ENCODE measurements at regions not wholly inside any gene's neighbourhood (a gene's known extent, or its start where the extent isn't known, plus 50 kb on each side); places are given as distances from the start of the nearest gene placed in this dataset.

DNA sequence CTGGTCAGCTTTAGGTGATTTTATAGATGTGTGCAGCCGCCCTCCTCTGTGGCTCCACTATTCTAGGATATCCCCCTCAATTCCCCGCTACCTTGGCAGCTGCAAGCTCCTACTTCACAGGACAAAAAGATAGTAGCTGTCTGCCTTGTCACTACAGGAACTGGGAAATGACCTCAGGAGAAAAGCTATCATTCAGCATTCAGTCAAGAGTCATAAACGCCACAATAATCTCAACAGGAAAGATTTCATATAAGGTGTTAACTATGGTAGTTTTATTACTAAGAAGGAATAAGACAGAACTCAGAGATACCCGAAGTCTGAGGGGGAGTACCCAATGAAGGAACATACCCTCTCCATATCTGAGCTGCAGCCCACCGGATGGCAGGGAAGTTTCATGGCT lies 63.9 kb downstream of the CRPPA start:
- no peak overlapping the region for H3K27ac ChIP-seq (ENCODE audit: insufficient read depth, low read length, poor library complexity, severe bottlenecking)
- H3K36me3 ChIP-seq (ENCODE audit: control insufficient read depth, insufficient read depth, low read length) = no peaks in the 10 kb centered on the region
- no peaks in the 10 kb centered on the region for H3K36me3 Mint-ChIP-seq
- no peak overlapping the region for H3K4me3 ChIP-seq (ENCODE audit: low read depth, low read length)
- H3K27me3 Mint-ChIP-seq = no peaks in the 10 kb centered on the region
- H3K27me3 ChIP-seq (ENCODE audit: control insufficient read depth, insufficient read depth, low read length) = no peaks in the 10 kb centered on the region
- H3K4me1 ChIP-seq (ENCODE audit: control insufficient read depth, insufficient read depth, low read length, poor library complexity, severe bottlenecking) = no peaks in the 10 kb centered on the region
- DNase-seq (no peak), ATAC-seq (ENCODE audit: low read depth in 2 of 2) (no peak)
- H3K27ac Mint-ChIP-seq = no peak overlapping the region
- H3K4me3 Mint-ChIP-seq = no peak overlapping the region
- H3K9me3 Mint-ChIP-seq = peaks cover 0 to 3% (median 0%) of the 10 kb centered on the region in 7 donors
- H3K4me1 Mint-ChIP-seq = peaks cover 0 to 3% (median 0%) of the 10 kb centered on the region in 4 donors
- no peaks in the 10 kb centered on the region for H3K9me3 ChIP-seq (ENCODE audit: control insufficient read depth in 2 of 2, low read length in 2 of 2)

DNA sequence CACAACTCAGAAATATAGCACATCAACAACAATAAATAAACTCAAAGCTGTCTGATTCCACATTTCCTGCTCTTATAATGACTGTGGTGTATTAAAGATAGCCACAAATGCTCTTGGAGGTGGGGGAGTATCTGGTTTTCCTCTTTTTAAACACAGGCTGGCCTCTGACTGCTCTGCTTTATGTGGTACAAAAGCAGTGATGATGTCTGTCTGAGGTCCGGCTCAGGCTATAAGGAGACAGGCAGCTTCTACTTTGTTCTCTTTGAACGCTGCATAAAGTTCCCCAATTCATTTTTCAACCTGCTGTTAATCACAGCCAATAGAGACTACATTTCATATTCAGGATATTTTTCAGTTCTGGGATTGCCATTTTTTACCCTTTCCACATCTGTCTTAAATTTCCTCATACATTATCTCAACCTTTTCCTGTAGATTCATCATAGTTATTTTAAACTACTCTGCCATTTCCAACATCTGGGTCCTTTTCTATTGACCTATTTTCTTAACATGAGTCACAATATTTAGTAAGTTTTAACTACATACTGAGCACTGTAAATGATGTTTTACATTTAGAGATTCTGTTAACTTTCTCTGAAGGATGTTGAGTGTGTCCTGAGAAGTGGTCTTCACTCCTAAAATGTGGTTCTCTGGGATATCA lies 64.9 kb downstream of the CRPPA start:
- no peaks in the 10 kb centered on the region for H3K4me1 ChIP-seq (ENCODE audit: control insufficient read depth, insufficient read depth, low read length, poor library complexity, severe bottlenecking)
- no peak overlapping the region for H3K27ac Mint-ChIP-seq
- no peaks in the 10 kb centered on the region for H3K36me3 ChIP-seq (ENCODE audit: control insufficient read depth, insufficient read depth, low read length)
- no peak overlapping the region for H3K4me3 ChIP-seq (ENCODE audit: low read depth, low read length)
- DNase-seq (no peak), ATAC-seq (ENCODE audit: low read depth in 2 of 2) (no peak)
- H3K9me3 Mint-ChIP-seq = peaks cover 0 to 6% (median 3%) of the 10 kb centered on the region in 7 donors
- no peaks in the 10 kb centered on the region for H3K27me3 ChIP-seq (ENCODE audit: control insufficient read depth, insufficient read depth, low read length)
- no peak overlapping the region for H3K27ac ChIP-seq (ENCODE audit: insufficient read depth, low read length, poor library complexity, severe bottlenecking)
- H3K9me3 ChIP-seq (ENCODE audit: control insufficient read depth in 2 of 2, low read length in 2 of 2) = no peaks in the 10 kb centered on the region
- H3K27me3 Mint-ChIP-seq = no peaks in the 10 kb centered on the region
- H3K4me3 Mint-ChIP-seq = no peak overlapping the region
- H3K36me3 Mint-ChIP-seq = no peaks in the 10 kb centered on the region
- H3K4me1 Mint-ChIP-seq = peaks cover 0 to 3% (median 0%) of the 10 kb centered on the region in 4 donors

DNA sequence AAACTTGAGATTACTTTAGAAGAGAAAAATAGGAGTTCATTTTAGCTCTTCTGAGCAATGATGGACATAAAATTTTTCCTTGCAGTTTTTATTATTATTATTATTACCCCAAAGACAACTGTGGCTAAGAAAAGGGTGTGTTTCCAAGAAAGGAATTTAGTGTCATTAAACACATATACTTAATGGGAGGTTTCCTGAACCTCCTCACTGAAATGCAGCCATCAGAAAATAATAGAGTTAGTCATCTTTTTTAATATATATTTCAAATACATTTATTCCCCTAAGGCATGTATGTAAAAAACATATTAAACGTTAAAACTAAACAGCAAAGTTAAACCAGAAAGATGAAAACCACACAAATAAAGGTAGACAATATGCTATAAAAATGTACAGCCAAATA lies 66.8 kb downstream of the CRPPA start:
- no peak overlapping the region for H3K27ac ChIP-seq (ENCODE audit: insufficient read depth, low read length, poor library complexity, severe bottlenecking)
- peaks cover 0 to 3% (median 0%) of the 10 kb centered on the region in 4 donors for H3K4me1 Mint-ChIP-seq

DNA sequence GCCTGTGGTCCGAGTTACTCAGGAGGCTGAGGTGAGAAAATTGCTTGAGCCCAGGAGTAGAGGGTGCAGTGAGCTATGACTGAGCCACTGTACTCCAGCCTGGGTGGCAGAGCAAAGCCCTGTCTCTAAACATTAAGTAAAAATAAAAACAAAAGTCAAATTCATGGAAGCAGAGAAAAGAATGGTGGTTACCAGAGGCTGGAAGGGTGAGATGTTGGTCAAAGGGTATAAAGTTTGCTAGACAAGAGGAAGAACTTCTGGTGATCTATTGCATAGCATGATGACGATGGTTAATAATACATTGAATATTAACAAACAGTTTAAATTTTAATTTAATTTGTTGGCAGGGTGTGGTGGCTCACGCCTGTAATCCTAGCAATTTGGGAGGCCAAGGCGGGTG lies 68.1 kb downstream of the CRPPA start:
- H3K36me3 Mint-ChIP-seq = no peaks in the 10 kb centered on the region
- no peaks in the 10 kb centered on the region for H3K27me3 ChIP-seq (ENCODE audit: control insufficient read depth, insufficient read depth, low read length)
- no peak for ATAC-seq (ENCODE audit: low read depth in 2 of 2)
- no peak overlapping the region for H3K27ac Mint-ChIP-seq
- no peak overlapping the region for H3K27ac ChIP-seq (ENCODE audit: insufficient read depth, low read length, poor library complexity, severe bottlenecking)
- H3K9me3 Mint-ChIP-seq = peaks cover 4 to 23% (median 13%) of the 10 kb centered on the region in 7 donors
- no peaks in the 10 kb centered on the region for H3K27me3 Mint-ChIP-seq
- no peaks in the 10 kb centered on the region for H3K36me3 ChIP-seq (ENCODE audit: control insufficient read depth, insufficient read depth, low read length)
- no peak overlapping the region for H3K4me3 Mint-ChIP-seq
- H3K9me3 ChIP-seq (ENCODE audit: control insufficient read depth in 2 of 2, low read length in 2 of 2) = peaks cover 0 to 6% of the 10 kb centered on the region in 2 experiments
- no peak overlapping the region for H3K4me3 ChIP-seq (ENCODE audit: low read depth, low read length)
- H3K4me1 ChIP-seq (ENCODE audit: control insufficient read depth, insufficient read depth, low read length, poor library complexity, severe bottlenecking) = no peaks in the 10 kb centered on the region
- DNase-seq = no peak
- H3K4me1 Mint-ChIP-seq = peaks cover 0 to 3% (median 0%) of the 10 kb centered on the region in 4 donors

More for the DNA sequence above, 66.8 kb downstream of the CRPPA start:
- H3K36me3 ChIP-seq (ENCODE audit: control insufficient read depth, insufficient read depth, low read length) = no peaks in the 10 kb centered on the region
- H3K4me1 ChIP-seq (ENCODE audit: control insufficient read depth, insufficient read depth, low read length, poor library complexity, severe bottlenecking) = no peaks in the 10 kb centered on the region
- H3K27me3 ChIP-seq (ENCODE audit: control insufficient read depth, insufficient read depth, low read length) = no peaks in the 10 kb centered on the region
- Mint-ChIP-seq H3K36me3 (no peaks in the 10 kb centered on the region), H3K4me3 (no peak overlapping the region), H3K27me3 (no peaks in the 10 kb centered on the region), H3K9me3 (peaks cover 2 to 17% (median 11%) of the 10 kb centered on the region in 7 donors), H3K27ac (no peak overlapping the region)
- ATAC-seq (ENCODE audit: low read depth in 2 of 2) = no peak
- no peak for DNase-seq
- H3K9me3 ChIP-seq (ENCODE audit: control insufficient read depth in 2 of 2, low read length in 2 of 2) = no peaks in the 10 kb centered on the region
- no peak overlapping the region for H3K4me3 ChIP-seq (ENCODE audit: low read depth, low read length)

DNA sequence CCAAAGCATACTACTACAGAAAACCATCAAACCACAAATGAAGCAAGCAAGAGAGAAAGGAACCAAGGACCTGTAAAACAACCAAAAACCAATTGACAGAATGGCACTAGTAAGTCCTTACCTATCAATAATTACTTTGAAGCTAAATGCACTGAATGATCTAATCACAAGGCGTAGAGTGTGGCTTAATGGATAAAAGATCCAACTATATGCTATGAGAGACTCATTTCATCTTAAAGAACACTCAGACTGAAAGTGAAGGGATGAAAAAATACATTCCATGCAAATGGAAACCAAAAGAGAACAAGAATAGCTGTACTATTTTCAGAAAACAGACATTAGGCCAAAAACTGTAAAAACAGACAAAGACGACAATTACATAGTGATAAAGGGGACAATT lies 70.7 kb downstream of the CRPPA start:
- Mint-ChIP-seq H3K27ac (no peak overlapping the region), H3K9me3 (peaks cover 5 to 28% (median 14%) of the 10 kb centered on the region in 7 donors), H3K27me3 (no peaks in the 10 kb centered on the region), H3K4me3 (no peak overlapping the region), H3K36me3 (no peaks in the 10 kb centered on the region), H3K4me1 (no peaks in the 10 kb centered on the region)
- H3K27me3 ChIP-seq (ENCODE audit: control insufficient read depth, insufficient read depth, low read length) = no peaks in the 10 kb centered on the region
- no peak for DNase-seq
- no peaks in the 10 kb centered on the region for H3K4me1 ChIP-seq (ENCODE audit: control insufficient read depth, insufficient read depth, low read length, poor library complexity, severe bottlenecking)
- no peaks in the 10 kb centered on the region for H3K36me3 ChIP-seq (ENCODE audit: control insufficient read depth, insufficient read depth, low read length)
- ATAC-seq (ENCODE audit: low read depth in 2 of 2) = no peak
- H3K27ac ChIP-seq (ENCODE audit: insufficient read depth, low read length, poor library complexity, severe bottlenecking) = no peak overlapping the region
- no peak overlapping the region for H3K4me3 ChIP-seq (ENCODE audit: low read depth, low read length)
- peaks cover 3 to 6% of the 10 kb centered on the region in 2 experiments for H3K9me3 ChIP-seq (ENCODE audit: control insufficient read depth in 2 of 2, low read length in 2 of 2)

DNA sequence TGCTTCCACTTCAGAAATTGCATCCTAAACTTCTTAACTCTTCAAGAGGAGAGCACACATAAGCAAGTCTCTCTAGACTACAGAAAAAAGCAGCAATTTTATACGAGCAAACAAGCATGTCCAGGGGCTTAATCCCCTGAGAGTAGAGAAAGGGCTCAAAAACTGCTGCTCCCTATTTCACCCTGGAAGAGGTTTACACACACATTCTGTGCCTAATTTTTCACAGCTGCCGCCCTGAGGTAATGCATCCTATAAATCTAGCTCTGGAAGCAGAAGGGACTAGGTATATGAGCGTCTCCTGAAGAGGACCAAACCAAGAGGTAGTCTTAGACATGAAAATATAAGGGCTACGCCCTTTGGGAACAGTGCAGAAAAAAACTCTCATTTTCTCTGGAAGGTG lies 73.1 kb downstream of the CRPPA start:
- H3K27me3 ChIP-seq (ENCODE audit: control insufficient read depth, insufficient read depth, low read length) = no peaks in the 10 kb centered on the region
- DNase-seq (no peak), ATAC-seq (ENCODE audit: low read depth in 2 of 2) (no peak)
- H3K4me1 ChIP-seq (ENCODE audit: control insufficient read depth, insufficient read depth, low read length, poor library complexity, severe bottlenecking) = no peaks in the 10 kb centered on the region
- no peaks in the 10 kb centered on the region for H3K36me3 ChIP-seq (ENCODE audit: control insufficient read depth, insufficient read depth, low read length)
- no peak overlapping the region for H3K27ac ChIP-seq (ENCODE audit: insufficient read depth, low read length, poor library complexity, severe bottlenecking)
- Mint-ChIP-seq H3K4me1 (no peaks in the 10 kb centered on the region), H3K4me3 (no peak overlapping the region), H3K36me3 (no peaks in the 10 kb centered on the region), H3K27me3 (no peaks in the 10 kb centered on the region), H3K9me3 (peaks cover 7 to 39% (median 16%) of the 10 kb centered on the region in 7 donors), H3K27ac (no peak overlapping the region)
- H3K9me3 ChIP-seq (ENCODE audit: control insufficient read depth in 2 of 2, low read length in 2 of 2) = peaks cover 3 to 6% of the 10 kb centered on the region in 2 experiments
- no peak overlapping the region for H3K4me3 ChIP-seq (ENCODE audit: low read depth, low read length)

DNA sequence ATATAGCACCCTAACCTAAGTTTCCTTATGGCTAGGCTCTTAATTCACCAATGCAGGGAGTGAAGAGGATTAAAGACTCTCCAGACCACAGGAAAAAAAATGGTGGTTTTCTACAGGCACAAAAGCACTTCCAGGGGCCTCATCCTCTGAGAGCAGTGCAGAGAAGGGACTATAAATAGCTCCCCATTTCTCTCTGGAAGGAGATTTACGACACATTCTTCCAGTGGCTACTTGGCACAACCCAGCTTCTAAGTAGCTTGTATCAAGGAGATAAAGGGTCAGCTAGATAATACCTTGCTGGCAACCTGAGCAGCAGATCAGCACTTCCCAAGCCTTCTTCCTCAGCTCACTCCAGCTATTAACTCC lies 73.5 kb downstream of the CRPPA start:
- H3K27ac ChIP-seq (ENCODE audit: insufficient read depth, low read length, poor library complexity, severe bottlenecking) = no peak overlapping the region
- peaks cover 3 to 6% of the 10 kb centered on the region in 2 experiments for H3K9me3 ChIP-seq (ENCODE audit: control insufficient read depth in 2 of 2, low read length in 2 of 2)
- Mint-ChIP-seq H3K9me3 (peaks cover 7 to 40% (median 16%) of the 10 kb centered on the region in 7 donors), H3K27ac (no peak overlapping the region), H3K36me3 (no peaks in the 10 kb centered on the region), H3K4me3 (no peak overlapping the region), H3K27me3 (no peaks in the 10 kb centered on the region), H3K4me1 (no peaks in the 10 kb centered on the region)
- H3K36me3 ChIP-seq (ENCODE audit: control insufficient read depth, insufficient read depth, low read length) = no peaks in the 10 kb centered on the region
- no peaks in the 10 kb centered on the region for H3K27me3 ChIP-seq (ENCODE audit: control insufficient read depth, insufficient read depth, low read length)
- no peak overlapping the region for H3K4me3 ChIP-seq (ENCODE audit: low read depth, low read length)
- no peaks in the 10 kb centered on the region for H3K4me1 ChIP-seq (ENCODE audit: control insufficient read depth, insufficient read depth, low read length, poor library complexity, severe bottlenecking)
- ATAC-seq (ENCODE audit: low read depth in 2 of 2) (no peak), DNase-seq (no peak)
